ENCODE measurements at regions not wholly inside any gene's neighbourhood (a gene's known extent, or its start where the extent isn't known, plus 50 kb on each side); places are given as distances from the start of the nearest gene placed in this dataset.

GRCh38 chr2:120683701-120684100, 52.0 kb upstream of the GLI2 start:
- no peaks in the 10 kb centered on the region for H3K36me3 ChIP-seq (ENCODE audit: control insufficient read depth in 2 of 3, insufficient read depth in 3 of 3, low read length in 3 of 3)
- H3K4me3 ChIP-seq (ENCODE audit: low read length in 3 of 3) = no peak overlapping the region
- H3K9me3 ChIP-seq (ENCODE audit: control insufficient read depth in 2 of 3, insufficient read depth in 1 of 3, low read length in 3 of 3) = no peaks in the 10 kb centered on the region
- no peak for DNase-seq
- FAIRE-seq = no peak
- H3K27ac ChIP-seq (ENCODE audit: low read depth in 2 of 2, low read length in 2 of 2) = no peak overlapping the region
- no peaks in the 10 kb centered on the region for H3K27me3 ChIP-seq (ENCODE audit: control insufficient read depth, insufficient read depth, low read length)
- no peak for TF ChIP-seq CTCF (IDR thresholded peaks at IDR 0.05; ENCODE audit: borderline replicate concordance, extremely low read depth, insufficient read depth)
- H3K9ac ChIP-seq (ENCODE audit: low read length in 3 of 3) = no peak overlapping the region
- peaks cover 0 to 3% (median 0%) of the 10 kb centered on the region in 3 donors for H3K4me1 ChIP-seq (ENCODE audit: control insufficient read depth in 2 of 3, insufficient read depth in 2 of 3, low read depth in 1 of 3, low read length in 3 of 3)
- intact Hi-C loops (cut with DNase I) = loop anchor here (5.0 kb wide), 1 partner anchor 341 kb away; no protein-coding TSS in a partner anchor

- FAIRE-seq (no peak), DNase-seq (peak in 1 of 5 donors; percentile 35)
- no peak overlapping the region for H3K27ac ChIP-seq (ENCODE audit: low read depth in 2 of 2, low read length in 2 of 2)
- intact Hi-C loops (cut with DNase I) = loop anchor here (5.0 kb wide), 1 partner anchor 342 kb away; no protein-coding TSS in a partner anchor
- H3K4me1 ChIP-seq (ENCODE audit: control insufficient read depth in 2 of 3, insufficient read depth in 2 of 3, low read depth in 1 of 3, low read length in 3 of 3) = peaks cover 0 to 3% (median 0%) of the 10 kb centered on the region in 3 donors
- no peak for TF ChIP-seq CTCF (IDR thresholded peaks at IDR 0.05; ENCODE audit: borderline replicate concordance, extremely low read depth, insufficient read depth)
- H3K9ac ChIP-seq (ENCODE audit: low read length in 3 of 3) = no peak overlapping the region
- no peaks in the 10 kb centered on the region for H3K36me3 ChIP-seq (ENCODE audit: control insufficient read depth in 2 of 3, insufficient read depth in 3 of 3, low read length in 3 of 3)
- no peak overlapping the region for H3K4me3 ChIP-seq (ENCODE audit: low read length in 3 of 3)
- H3K9me3 ChIP-seq (ENCODE audit: control insufficient read depth in 2 of 3, insufficient read depth in 1 of 3, low read length in 3 of 3) = no peaks in the 10 kb centered on the region
- no peaks in the 10 kb centered on the region for H3K27me3 ChIP-seq (ENCODE audit: control insufficient read depth, insufficient read depth, low read length)
Measured at GRCh38 chr2:120684289-120685065, 51.2 kb upstream of the GLI2 start.

GRCh38 chr2:120685066-120685973, 50.3 kb upstream of the GLI2 start:
- H3K36me3 ChIP-seq (ENCODE audit: control insufficient read depth in 2 of 3, insufficient read depth in 3 of 3, low read length in 3 of 3) = no peaks in the 10 kb centered on the region
- intact Hi-C loops (cut with DNase I) = no loop called here
- FAIRE-seq (no peak), DNase-seq (peak in 1 of 5 donors; percentile 25)
- no peaks in the 10 kb centered on the region for H3K9me3 ChIP-seq (ENCODE audit: control insufficient read depth in 2 of 3, insufficient read depth in 1 of 3, low read length in 3 of 3)
- H3K4me1 ChIP-seq (ENCODE audit: control insufficient read depth in 2 of 3, insufficient read depth in 2 of 3, low read depth in 1 of 3, low read length in 3 of 3) = no peaks in the 10 kb centered on the region
- TF ChIP-seq CTCF (IDR thresholded peaks at IDR 0.05; ENCODE audit: borderline replicate concordance, extremely low read depth, insufficient read depth) = no peak
- no peaks in the 10 kb centered on the region for H3K27me3 ChIP-seq (ENCODE audit: control insufficient read depth, insufficient read depth, low read length)
- no peak overlapping the region for H3K4me3 ChIP-seq (ENCODE audit: low read length in 3 of 3)
- no peak overlapping the region for H3K27ac ChIP-seq (ENCODE audit: low read depth in 2 of 2, low read length in 2 of 2)
- no peak overlapping the region for H3K9ac ChIP-seq (ENCODE audit: low read length in 3 of 3)

Measured in kidney (tissue), 13 donors.